ENCODE measurements at regions not wholly inside any gene's neighbourhood (a gene's known extent, or its start where the extent isn't known, plus 50 kb on each side); places are given as distances from the start of the nearest gene placed in this dataset.
"Not testable (repeated sequence)": the region's sequence is repeated elsewhere in the genome, so short reads cannot be mapped to it uniquely, and the experiment has no call there.

- not testable (repeated sequence) for H3K4me3 ChIP-seq (ENCODE audit: low read depth, low read length)
Observed at GRCh38 chr5:176018598-176018997, 50.5 kb upstream of the THOC3 start.

GRCh38 chr5:176020852-176021251 is 52.7 kb upstream of the THOC3 start:
- H3K4me3 ChIP-seq (ENCODE audit: low read depth, low read length), result not testable (repeated sequence)

DNA sequence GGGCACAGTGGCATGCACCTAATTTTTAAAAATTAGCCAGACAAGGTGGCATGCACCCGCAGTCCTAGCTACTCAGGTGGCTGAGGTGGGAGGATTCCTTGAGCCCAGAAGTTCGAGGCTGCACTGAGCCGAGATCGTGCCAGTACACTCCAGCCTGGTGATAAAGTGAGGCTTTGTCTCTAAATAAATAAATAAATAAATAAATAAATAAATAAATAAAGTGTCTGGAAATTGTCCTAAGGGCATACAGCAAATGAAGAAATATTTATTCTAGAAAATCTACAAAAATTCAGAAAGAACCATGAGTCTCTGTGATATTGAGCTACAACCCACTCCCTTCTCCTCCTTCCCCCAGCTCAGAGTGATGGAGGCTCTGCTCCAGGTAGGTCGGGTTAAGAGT is 55.4 kb upstream of the THOC3 start:
- not testable (repeated sequence) for H3K4me3 ChIP-seq (ENCODE audit: low read depth, low read length)

GRCh38 chr5:176029445-176029844 is 61.3 kb upstream of the THOC3 start:
- H3K4me3 ChIP-seq (ENCODE audit: low read depth, low read length), result not testable (repeated sequence)

DNA sequence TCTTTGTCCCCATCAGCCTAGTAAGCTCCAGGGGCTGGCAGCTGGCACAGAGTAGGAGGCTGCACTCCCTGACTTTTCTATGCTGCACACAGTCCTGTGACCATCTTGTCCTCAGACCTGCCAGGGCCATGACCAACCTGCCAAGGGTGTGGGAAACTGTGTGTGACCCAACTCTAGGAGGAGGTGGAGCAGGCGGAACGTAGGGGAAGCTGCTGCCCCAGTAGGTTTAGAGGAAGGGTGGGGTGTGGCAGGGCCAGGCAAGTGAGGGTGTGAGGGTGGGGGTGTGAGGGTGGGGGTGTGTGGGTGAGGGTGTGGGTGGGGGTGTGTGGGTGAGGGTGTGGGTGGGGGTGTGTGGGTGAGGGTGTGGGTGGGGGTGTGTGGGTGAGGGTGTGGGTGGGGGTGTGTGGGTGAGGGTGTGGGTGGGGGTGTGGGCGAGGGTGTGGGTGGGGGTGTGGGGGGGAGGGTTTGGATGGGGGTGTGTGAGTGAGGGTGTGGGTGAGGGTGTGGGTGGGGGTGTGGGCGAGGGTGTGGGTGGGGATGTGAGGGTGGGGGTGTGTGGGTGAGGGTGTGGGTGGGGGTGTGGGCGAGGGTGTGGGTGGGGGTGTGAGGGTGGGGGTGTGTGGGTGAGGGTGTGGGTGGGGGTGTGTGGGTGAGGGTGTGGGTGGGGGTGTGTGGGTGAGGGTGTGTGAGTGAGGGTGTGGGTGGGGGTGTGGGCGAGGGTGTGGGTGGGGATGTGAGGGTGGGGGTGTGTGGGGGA is 62.4 kb upstream of the THOC3 start:
- not testable (repeated sequence) for H3K4me3 ChIP-seq (ENCODE audit: low read depth, low read length)

DNA sequence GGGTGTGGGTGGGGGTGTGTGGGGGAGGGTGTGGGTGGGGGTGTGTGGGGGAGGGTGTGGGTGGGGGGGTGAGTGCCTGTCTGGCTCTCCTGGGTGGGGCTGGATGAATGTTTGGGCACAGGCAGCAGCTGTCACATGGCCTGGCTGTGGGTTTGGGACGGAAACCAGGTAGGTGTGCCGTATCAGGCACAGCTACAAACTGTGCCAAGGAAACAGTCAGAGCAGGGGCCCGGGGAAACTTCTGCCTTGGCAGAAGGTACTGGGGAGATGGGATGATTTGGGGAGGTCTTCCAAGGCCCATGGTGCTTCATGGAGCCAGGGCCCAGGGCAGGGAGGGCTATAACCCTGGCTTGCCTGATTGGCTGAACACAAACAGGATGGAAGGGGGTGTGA is 63.0 kb upstream of the THOC3 start:
- H3K4me3 ChIP-seq (ENCODE audit: low read depth, low read length), result not testable (repeated sequence)

GRCh38 chr5:176033186-176033585 is 65.1 kb upstream of the THOC3 start:
- H3K4me3 ChIP-seq (ENCODE audit: low read depth, low read length), result not testable (repeated sequence)

DNA sequence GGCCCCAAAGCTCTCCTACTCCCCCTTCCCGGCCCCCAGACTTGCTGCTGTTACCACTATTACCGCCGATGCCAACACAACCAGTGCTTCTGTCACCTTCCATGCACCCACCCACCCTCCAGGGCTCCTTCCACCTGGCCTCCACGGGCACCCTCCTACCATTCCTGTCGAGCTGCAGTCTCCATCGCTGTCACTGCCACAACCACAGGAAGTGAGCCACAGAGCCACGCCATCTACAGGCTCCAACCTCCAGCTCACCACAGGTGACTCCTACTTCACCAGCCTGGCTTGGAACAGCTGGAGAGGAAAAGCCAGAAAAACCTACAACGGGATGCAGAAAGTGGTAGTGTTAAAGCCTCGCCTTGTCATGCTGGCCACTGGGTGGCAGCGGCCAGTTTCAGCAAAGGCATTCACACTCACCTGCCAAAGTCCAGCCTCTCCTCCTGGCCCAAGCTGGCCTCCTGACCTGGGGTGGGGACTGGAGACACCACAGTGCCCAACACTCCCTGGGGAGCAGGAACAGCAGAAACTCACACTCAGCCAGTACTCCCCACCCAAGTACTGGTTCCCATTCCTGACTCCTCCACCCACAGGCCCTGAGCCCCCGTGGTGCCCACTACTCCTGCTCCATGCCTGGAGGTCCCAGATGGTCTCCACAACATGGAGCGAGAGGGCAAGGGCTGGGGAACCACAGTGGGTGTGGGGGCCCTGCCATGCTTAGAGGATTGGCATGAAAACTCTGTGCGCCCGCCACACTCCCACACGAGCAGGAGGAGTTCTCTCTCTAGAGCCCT is 66.5 kb upstream of the THOC3 start:
- not testable (repeated sequence) for H3K4me3 ChIP-seq (ENCODE audit: low read depth, low read length)

- H3K4me3 ChIP-seq (ENCODE audit: low read depth, low read length), result not testable (repeated sequence)
Observed at GRCh38 chr5:176035201-176035530, 67.1 kb upstream of the THOC3 start.

- H3K4me3 ChIP-seq (ENCODE audit: low read depth, low read length), result not testable (repeated sequence)
Observed at GRCh38 chr5:176035816-176036308, 67.7 kb upstream of the THOC3 start.

DNA sequence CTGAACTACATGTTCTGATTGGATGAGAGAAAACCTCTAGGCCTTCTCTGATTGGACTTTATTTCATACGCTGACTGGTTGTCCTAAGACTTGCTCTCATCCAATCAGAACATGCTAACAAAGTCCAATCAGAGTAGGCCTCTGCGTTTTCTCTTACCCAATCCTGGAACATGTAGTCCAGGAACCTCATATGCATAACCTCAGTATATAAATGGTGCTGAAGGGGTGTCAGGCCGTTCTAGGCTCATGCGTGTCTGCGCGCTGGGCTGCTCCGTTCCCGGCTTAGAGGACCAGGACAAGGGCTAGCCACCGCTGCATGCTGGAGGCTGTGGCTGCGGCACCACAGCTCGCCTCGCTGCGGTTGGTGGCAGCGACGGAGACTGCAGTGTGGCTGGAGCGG is 68.3 kb upstream of the THOC3 start:
- H3K4me3 ChIP-seq (ENCODE audit: low read depth, low read length), result not testable (repeated sequence)

- H3K4me3 ChIP-seq (ENCODE audit: low read depth, low read length), result not testable (repeated sequence)
Observed at GRCh38 chr5:176037190-176037589, 69.1 kb upstream of the THOC3 start.

GRCh38 chr5:176040105-176040801 is 72.1 kb upstream of the THOC3 start:
- H3K4me3 ChIP-seq (ENCODE audit: low read depth, low read length), result not testable (repeated sequence)

DNA sequence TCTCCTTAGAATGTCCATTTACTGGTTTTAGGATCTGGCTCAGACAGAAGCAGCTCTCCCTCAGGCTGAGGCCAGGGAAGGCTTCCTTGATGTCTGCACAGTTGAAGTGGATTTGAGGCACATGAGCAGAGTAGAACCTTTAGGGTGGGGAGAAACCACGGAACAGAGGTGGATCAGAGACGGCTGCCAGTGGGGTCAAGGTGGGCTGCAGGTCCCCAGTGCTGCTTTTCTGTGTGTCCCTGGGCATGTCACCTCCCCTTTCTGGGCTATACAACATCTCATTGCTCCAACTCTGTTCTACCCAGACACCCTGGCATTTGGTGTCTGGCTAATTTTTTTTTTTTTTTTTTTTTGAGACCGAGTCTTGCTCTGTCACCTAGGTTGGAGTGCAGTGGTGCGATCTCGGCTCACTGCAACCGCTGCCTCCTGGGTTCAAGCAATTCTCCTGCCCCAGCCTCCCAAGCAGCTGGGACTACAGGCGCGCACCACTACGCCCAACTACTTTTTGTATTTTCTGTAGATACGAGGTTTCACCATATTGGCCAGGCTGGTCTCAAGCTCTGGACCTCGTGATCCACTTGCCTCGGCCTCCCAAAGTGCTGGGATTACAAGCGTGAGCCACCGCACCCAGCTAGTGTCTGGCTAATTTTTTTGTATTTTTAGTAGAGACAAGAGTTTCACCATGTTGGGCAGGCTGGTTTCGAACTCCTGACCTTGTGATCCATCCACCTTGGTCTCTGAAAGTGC is 73.3 kb upstream of the THOC3 start:
- not testable (repeated sequence) for H3K4me3 ChIP-seq (ENCODE audit: low read depth, low read length)

DNA sequence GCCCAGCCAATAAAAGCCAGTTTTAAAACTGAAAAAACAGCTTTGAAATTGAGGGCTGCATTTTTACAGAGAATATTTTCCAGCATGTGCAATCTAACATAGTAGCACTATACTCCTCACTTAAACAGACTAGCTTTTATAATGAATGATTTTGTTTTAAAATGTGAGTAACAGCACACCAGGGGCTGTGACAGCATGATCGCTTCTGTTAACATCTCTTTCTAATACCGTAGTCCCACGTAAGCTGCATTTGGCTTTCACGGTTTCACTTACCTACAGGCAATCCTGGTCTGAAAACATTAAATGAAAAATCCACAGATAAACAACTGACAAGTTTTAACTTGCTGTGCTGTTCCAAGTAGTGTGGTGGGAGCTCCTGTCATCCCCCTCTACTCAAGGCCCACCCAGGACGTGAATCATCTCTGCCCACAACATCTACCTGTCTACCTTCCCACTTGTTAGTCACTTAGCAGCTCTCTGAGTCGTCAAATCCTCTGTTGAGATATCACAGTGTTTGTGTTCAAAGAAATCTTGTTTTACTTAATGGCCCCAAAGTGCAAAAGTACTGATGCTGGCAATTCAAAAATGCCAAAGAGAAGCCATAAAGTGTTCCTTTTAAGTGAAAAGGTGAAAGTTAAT is 74.0 kb upstream of the THOC3 start:
- H3K4me3 ChIP-seq (ENCODE audit: low read depth, low read length), result not testable (repeated sequence)

DNA sequence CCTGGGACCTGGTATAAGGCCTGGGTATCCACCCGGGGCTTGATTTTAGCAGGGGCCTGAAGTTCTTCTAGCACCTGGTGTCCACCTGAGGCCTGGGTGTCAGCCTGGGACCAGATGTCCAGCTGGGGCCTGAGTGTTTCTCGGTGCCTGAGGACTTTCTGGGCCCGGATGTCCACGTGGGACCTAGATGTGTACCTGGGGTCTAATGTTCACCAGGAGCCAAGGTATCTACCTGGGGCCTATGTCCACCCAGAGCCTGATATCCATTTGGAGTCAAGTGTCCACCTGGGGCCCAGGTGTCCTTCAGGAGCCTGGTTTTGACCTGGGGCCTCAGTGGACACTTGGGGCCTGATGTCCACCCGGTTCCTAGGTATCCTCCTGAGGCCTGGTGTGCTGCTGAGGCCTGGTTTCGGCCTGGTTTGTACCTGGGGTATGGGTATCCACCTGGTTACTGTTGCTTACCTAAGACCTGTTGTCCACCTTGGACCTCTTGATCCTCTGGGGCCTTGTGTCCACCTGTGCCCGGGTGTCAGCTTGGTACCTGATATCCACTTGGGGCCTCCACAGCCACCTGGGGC is 75.2 kb upstream of the THOC3 start:
- H3K4me3 ChIP-seq (ENCODE audit: low read depth, low read length), result not testable (repeated sequence)

DNA sequence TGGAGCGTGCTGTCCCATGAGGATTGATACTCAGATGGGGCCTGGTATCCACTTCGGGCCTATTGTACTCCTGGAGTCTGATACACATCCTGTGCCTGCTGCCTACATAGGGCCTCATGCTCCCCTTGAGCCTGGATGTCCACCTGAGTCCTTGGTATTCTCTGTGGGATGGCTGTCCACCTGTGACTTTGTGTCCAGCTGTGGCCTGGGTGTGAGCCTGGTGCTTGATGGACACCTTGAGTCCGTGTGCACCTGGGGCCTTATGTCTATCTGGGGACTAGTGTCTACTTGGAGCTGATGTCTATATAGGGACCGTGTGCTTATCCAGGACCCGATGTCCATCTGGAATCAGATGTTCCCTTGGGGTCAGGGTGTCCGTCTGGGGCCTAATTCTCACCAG is 75.9 kb upstream of the THOC3 start:
- H3K4me3 ChIP-seq (ENCODE audit: low read depth, low read length), result not testable (repeated sequence)

DNA sequence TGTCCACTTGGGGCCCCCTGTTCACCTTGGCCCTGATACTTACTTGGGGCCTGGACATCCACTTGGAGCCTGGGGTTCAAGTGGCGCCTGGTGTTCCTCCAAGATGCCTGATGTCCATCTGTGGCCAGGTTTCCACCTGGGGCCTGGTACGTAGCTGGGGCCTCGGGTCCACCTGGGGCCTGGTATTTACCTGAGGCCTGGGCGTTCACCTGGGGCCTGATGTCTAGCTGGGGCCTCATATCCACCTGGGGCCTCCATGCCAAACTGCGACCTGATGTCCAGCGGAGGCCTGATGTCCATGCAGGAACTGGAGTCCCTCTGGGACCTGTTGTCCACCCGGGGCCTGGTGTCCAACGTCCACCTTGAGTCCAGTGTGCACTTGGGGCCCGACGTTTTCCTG is 76.3 kb upstream of the THOC3 start:
- H3K4me3 ChIP-seq (ENCODE audit: low read depth, low read length), result not testable (repeated sequence)

DNA sequence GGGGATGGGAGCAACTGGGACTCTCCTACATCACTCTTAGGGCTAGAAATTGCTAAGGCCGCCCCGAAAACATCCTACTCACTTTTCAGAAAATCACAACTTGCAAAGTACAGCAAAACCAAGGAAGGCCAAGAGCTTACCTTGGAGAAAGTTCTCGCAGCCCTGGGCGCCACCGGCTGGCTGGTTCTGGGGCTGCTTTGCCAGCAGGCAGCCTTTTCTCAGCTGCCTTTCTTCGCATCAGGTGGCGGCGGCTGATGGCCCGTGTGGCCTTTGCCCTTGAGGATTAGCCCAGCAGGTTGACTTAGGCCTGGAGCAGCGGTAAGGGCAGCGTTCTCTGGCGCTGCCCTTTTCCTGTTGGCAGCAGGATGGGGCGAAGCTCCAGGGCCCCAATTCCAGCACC is 77.3 kb upstream of the THOC3 start:
- H3K4me3 ChIP-seq (ENCODE audit: low read depth, low read length), result not testable (repeated sequence)

- not testable (repeated sequence) for H3K4me3 ChIP-seq (ENCODE audit: low read depth, low read length)
Observed at GRCh38 chr5:176048671-176049070, 80.6 kb upstream of the THOC3 start.
